ENCODE measurements at regions not wholly inside any gene's neighbourhood (a gene's known extent, or its start where the extent isn't known, plus 50 kb on each side); places are given as distances from the start of the nearest gene placed in this dataset.

DNA sequence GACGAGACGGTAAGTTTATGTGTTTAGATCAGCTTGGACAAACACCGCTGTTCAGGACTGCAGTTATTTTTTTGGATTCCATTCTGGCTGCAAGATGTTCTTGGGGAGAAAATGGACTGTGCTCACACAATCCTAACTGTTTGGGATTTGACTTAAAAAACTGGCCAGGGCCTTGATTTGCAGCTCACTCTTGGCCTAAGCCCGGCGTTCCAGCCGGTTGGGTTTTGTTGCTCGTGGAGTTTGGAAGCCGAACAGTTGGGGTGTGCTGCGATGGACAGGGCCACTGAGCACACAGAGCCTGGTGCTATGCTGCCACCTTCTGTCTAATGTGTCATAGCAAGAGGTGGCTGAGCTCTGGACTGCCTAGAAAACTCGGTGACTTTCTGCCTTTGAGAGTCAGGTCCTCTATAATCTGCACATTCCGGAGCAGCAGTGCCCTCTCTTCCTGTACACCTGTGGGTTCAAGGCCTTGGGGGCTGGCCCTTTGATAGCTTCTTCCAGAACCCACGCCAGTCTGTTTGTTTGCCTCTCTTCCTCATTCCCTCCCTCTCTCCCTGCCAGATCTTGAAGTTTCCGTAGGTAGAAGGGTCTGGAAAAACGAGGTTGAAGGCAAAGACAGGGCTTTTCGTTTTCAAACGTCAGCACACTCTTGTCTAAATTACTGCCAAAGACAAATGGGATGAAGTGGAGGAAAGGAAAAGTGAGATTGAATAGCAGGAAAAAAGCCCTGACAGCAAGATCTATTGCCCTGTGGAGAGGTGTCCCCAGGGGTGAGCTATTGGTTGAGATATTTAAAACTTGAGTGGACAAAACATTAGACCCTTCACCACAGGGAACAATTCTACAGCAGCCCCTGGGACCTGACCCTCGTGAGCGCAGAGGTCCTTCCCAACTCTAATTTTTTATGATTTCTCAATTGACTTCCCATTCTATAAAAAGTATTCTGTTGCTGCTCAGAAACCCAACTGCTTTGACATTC lies 167.5 kb upstream of the HABP2 start:
- intact Hi-C loops (cut with DNase I): no loop called here
- Histone ChIP-seq H3K27ac (peak overlapping the region; percentile 9), H3K4me1 (peaks cover 34% of the 10 kb centered on the region), H3K27me3 (ENCODE audit: low read depth) (no peaks in the 10 kb centered on the region), H3K9me3 (no peaks in the 10 kb centered on the region), H3K4me3 (no peak overlapping the region), H3K36me3 (no peaks in the 10 kb centered on the region)
- ATAC-seq: peak; percentile 96 to 97
- TF ChIP-seq, protein P1, sequence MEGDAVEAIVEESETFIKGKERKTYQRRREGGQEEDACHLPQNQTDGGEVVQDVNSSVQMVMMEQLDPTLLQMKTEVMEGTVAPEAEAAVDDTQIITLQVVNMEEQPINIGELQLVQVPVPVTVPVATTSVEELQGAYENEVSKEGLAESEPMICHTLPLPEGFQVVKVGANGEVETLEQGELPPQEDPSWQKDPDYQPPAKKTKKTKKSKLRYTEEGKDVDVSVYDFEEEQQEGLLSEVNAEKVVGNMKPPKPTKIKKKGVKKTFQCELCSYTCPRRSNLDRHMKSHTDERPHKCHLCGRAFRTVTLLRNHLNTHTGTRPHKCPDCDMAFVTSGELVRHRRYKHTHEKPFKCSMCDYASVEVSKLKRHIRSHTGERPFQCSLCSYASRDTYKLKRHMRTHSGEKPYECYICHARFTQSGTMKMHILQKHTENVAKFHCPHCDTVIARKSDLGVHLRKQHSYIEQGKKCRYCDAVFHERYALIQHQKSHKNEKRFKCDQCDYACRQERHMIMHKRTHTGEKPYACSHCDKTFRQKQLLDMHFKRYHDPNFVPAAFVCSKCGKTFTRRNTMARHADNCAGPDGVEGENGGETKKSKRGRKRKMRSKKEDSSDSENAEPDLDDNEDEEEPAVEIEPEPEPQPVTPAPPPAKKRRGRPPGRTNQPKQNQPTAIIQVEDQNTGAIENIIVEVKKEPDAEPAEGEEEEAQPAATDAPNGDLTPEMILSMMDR (IDR thresholded peaks at IDR 0.05): peak; percentile 86
- peak; percentile 80 for DNase-seq

DNA sequence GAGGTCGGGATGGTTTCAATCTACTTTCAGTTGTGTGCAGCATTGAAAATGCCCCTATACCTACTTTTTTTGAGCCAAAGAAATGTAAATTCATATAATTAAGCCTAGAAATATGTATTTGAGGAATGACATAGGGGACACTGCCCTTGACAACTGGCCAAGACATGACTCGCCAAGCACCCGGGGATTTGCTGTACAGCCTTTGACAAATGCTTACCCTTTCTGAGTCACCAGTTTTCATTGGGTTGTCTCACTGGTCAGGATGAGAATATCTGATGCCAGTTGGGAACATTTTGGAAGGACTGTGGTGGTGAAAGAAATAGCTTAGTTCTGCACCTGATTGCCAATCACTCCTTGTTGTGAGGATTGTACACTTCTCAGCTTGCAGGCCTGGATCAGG lies 166.8 kb upstream of the HABP2 start:
- Histone ChIP-seq H3K9me3 (no peaks in the 10 kb centered on the region), H3K4me3 (no peak overlapping the region), H3K36me3 (no peaks in the 10 kb centered on the region), H3K27ac (peak overlapping the region; percentile 9), H3K4me1 (peaks cover 34% of the 10 kb centered on the region), H3K27me3 (ENCODE audit: low read depth) (no peaks in the 10 kb centered on the region)
- TF ChIP-seq, protein P1 (IDR thresholded peaks at IDR 0.05): no peak
- ATAC-seq: peak in 1 of 2 donors; percentile 27
- no peak for DNase-seq
- intact Hi-C loops (cut with DNase I): no loop called here

DNA sequence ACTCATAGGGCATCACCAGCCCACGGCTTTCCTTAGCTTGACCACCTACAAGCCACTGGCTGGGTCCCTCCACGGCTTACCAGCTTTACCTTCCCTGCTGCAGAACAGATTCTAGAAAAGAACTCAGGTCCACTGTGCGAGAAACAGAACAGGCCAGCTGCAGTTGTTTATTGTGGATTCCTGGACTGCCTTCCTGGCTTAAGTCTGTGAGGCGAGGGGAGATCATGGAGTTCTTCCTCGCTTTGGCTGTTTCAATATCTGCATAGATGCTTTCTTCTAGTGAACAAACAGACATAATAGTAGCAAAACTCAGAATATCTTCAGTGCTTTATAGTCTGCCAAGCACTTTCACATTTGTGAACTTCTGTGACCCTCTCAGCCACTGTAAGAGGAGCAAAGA lies 162.9 kb upstream of the HABP2 start:
- no peak overlapping the region for H3K27ac ChIP-seq
- DNase-seq (no peak), ATAC-seq (no peak)
- H3K4me1 ChIP-seq: peaks cover 12% of the 10 kb centered on the region
- no peak overlapping the region for H3K4me3 ChIP-seq
- TF ChIP-seq, protein P1 (IDR thresholded peaks at IDR 0.05): no peak
- H3K27me3 ChIP-seq (ENCODE audit: low read depth): no peaks in the 10 kb centered on the region
- H3K36me3 ChIP-seq: no peaks in the 10 kb centered on the region
- no peaks in the 10 kb centered on the region for H3K9me3 ChIP-seq
- intact Hi-C loops (cut with DNase I): no loop called here

GRCh38 chr10:113390896-113391295 lies 162.0 kb upstream of the HABP2 start:
- Histone ChIP-seq H3K4me1 (peaks cover 2% of the 10 kb centered on the region), H3K36me3 (no peaks in the 10 kb centered on the region), H3K4me3 (no peak overlapping the region), H3K27me3 (ENCODE audit: low read depth) (no peaks in the 10 kb centered on the region), H3K9me3 (no peaks in the 10 kb centered on the region), H3K27ac (no peak overlapping the region)
- intact Hi-C loops (cut with DNase I): no loop called here
- ATAC-seq: no peak
- DNase-seq: no peak
- TF ChIP-seq, protein P1 (IDR thresholded peaks at IDR 0.05): no peak

GRCh38 chr10:113397047-113397446 lies 155.8 kb upstream of the HABP2 start:
- no peaks in the 10 kb centered on the region for H3K27me3 ChIP-seq (ENCODE audit: low read depth)
- no peak for DNase-seq
- no peaks in the 10 kb centered on the region for H3K36me3 ChIP-seq
- no peak for ATAC-seq
- TF ChIP-seq, protein P1 (IDR thresholded peaks at IDR 0.05): no peak
- H3K4me3 ChIP-seq: no peak overlapping the region
- intact Hi-C loops (cut with DNase I): no loop called here
- H3K27ac ChIP-seq: no peak overlapping the region
- peaks cover 15% of the 10 kb centered on the region for H3K4me1 ChIP-seq
- H3K9me3 ChIP-seq: no peaks in the 10 kb centered on the region
